Loucy (cell line): ENCODE measurements at regions not wholly inside any gene's neighbourhood (a gene's known extent, or its start where the extent isn't known, plus 50 kb on each side); places are given as distances from the start of the nearest gene placed in this dataset.

Source experiments
- CTCF ChIP-seq: fragments of 200-600 bp; sonication (generic); conservative IDR thresholded peaks from 2 replicates; pipeline ENCODE4 v1.5.1; 2014; ENCODE audit warnings: mild to moderate bottlenecking, antibody characterized with exemption, low read length
- EZH2phosphoT487 ChIP-seq: fragments of 200-600 bp; IDR thresholded peaks from 2 replicates; pipeline ENCODE4 v1.6.1; 2018; ENCODE audit warnings: antibody characterized with exemption, mild to moderate bottlenecking, moderate library complexity, borderline replicate concordance

DNA sequence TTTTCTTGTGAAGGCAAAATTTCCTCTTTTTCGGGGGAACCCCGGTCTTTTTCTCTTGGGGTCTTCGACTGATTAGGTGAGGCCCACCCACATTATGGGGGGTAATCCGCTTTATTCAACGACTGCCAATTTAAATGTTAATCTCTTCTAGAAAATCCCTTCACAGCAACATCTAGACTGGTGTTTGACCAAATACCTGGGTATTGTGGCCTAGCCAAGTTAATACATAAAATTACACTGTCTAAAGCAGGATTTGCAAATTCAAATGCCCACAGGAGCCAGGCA lies 170.0 kb upstream of the FOXN3 start:
- TF ChIP-seq CTCF (no peak), EZH2phosphoT487 (no peak)
